SH-SY5Y (cell line): ENCODE measurements at regions not wholly inside any gene's neighbourhood (a gene's known extent, or its start where the extent isn't known, plus 50 kb on each side); places are given as distances from the start of the nearest gene placed in this dataset.

Source experiments
- GATA2 ChIP-seq: IDR thresholded peaks from 2 replicates; pipeline ENCODE4 v1.6.1; 2011; ENCODE audit warnings: mild to moderate bottlenecking, low read depth, low read length
- GATA3 ChIP-seq: IDR thresholded peaks from 2 replicates; pipeline ENCODE4 v1.6.1; 2011; ENCODE audit warnings: low read depth, mild to moderate bottlenecking, low read length, moderate library complexity

GRCh38 chr6:112863753-112864152 lies 516.6 kb downstream of the RFPL4B start:
- TF ChIP-seq GATA2 (no peak), GATA3 (no peak)

GRCh38 chr6:112865131-112865530 lies 518.0 kb downstream of the RFPL4B start:
- TF ChIP-seq GATA3 = no peak
- TF ChIP-seq GATA2 = no peak

GRCh38 chr6:112874881-112875280 lies 527.8 kb downstream of the RFPL4B start:
- TF ChIP-seq GATA3 (no peak), GATA2 (no peak)

GRCh38 chr6:112877134-112878100 lies 530.3 kb downstream of the RFPL4B start:
- no peak for TF ChIP-seq GATA2
- no peak for TF ChIP-seq GATA3

GRCh38 chr6:112879920-112880413 lies 532.8 kb downstream of the RFPL4B start:
- TF ChIP-seq GATA2 (no peak), GATA3 (no peak)

- no peak for TF ChIP-seq GATA2
- no peak for TF ChIP-seq GATA3
These were observed 533.9 kb downstream of the RFPL4B start for GRCh38 chr6:112881027-112881426.

GRCh38 chr6:112881828-112882780 lies 535.0 kb downstream of the RFPL4B start:
- TF ChIP-seq GATA3 (no peak), GATA2 (no peak)

GRCh38 chr6:112883095-112883494 lies 536.0 kb downstream of the RFPL4B start:
- TF ChIP-seq GATA2 = no peak
- no peak for TF ChIP-seq GATA3

GRCh38 chr6:112886415-112886814 lies 539.3 kb downstream of the RFPL4B start:
- TF ChIP-seq GATA3 (no peak), GATA2 (no peak)

GRCh38 chr6:112899541-112899940 lies 552.4 kb downstream of the RFPL4B start:
- TF ChIP-seq GATA3 (no peak), GATA2 (no peak)

- TF ChIP-seq GATA2 (no peak), GATA3 (no peak)
These were observed 556.2 kb downstream of the RFPL4B start for GRCh38 chr6:112903361-112903760.

GRCh38 chr6:112906726-112907125 lies 559.6 kb downstream of the RFPL4B start:
- TF ChIP-seq GATA2 (no peak), GATA3 (no peak)

GRCh38 chr6:112909781-112910180 lies 562.7 kb downstream of the RFPL4B start:
- TF ChIP-seq GATA2 (no peak), GATA3 (no peak)

- TF ChIP-seq GATA3 (no peak), GATA2 (no peak)
These were observed 563.1 kb downstream of the RFPL4B start for GRCh38 chr6:112910256-112910655.
